Loucy (cell line): ENCODE measurements at regions not wholly inside any gene's neighbourhood (a gene's known extent, or its start where the extent isn't known, plus 50 kb on each side); places are given as distances from the start of the nearest gene placed in this dataset.
A peak's percentile ranks its signal among the peaks of the same experiment; 100 is the strongest.

ENCODE experiments used
- H2AFZ ChIP-seq: fragments of 200-600 bp; sonication (generic); 2 replicates; pipeline ENCODE4 v1.6.0; 2016; ENCODE audit warnings: antibody characterized with exemption, mild to moderate bottlenecking, low read length, moderate library complexity
- H3F3A ChIP-seq: fragments of 200-600 bp; 2 replicates; pipeline ENCODE4 v1.6.0; 2016; ENCODE audit warnings: antibody characterized with exemption, low read depth, mild to moderate bottlenecking
- H3K27me3 ChIP-seq: fragments of 200-600 bp; sonication (generic); 2 replicates; pipeline ENCODE4 v1.6.1; 2014; ENCODE audit warnings: low read length, mild to moderate bottlenecking; ENCODE audit not compliant: insufficient read depth, poor library complexity, severe bottlenecking
- H3K36me3 ChIP-seq: fragments of 200-600 bp; sonication (generic); 2 replicates; pipeline ENCODE4 v1.6.1; 2016; ENCODE audit warnings: low read length; ENCODE audit not compliant: insufficient read depth
- H3K4me1 ChIP-seq: fragments of 200-600 bp; sonication (generic); 2 replicates; pipeline ENCODE4 v1.5.1; 2014; ENCODE audit warnings: low read length, mild to moderate bottlenecking; ENCODE audit not compliant: insufficient read depth, poor library complexity, severe bottlenecking
- H3K4me2 ChIP-seq: fragments of 200-600 bp; sonication (generic); 2 replicates; pipeline ENCODE4 v1.6.0; 2014; ENCODE audit warnings: antibody characterized with exemption, low read length, low read depth, mild to moderate bottlenecking; ENCODE audit not compliant: poor library complexity, severe bottlenecking
- H3K4me3 ChIP-seq: fragments of 200-600 bp; sonication (generic); 2 replicates; pipeline ENCODE4 v1.5.1; 2014; ENCODE audit warnings: low read length, mild to moderate bottlenecking, mixed read lengths; ENCODE audit not compliant: poor library complexity, severe bottlenecking
- H3K79me2 ChIP-seq: fragments of 200-600 bp; sonication (generic); 2 replicates; pipeline ENCODE4 v1.6.1; 2014; ENCODE audit warnings: low read length; ENCODE audit not compliant: insufficient read depth
- H3K9ac ChIP-seq: fragments of 200-600 bp; sonication (generic); 2 replicates; pipeline ENCODE4 v1.6.0; 2014; ENCODE audit warnings: mild to moderate bottlenecking, low read depth, low read length, moderate library complexity; ENCODE audit not compliant: poor library complexity, severe bottlenecking
- H3K9me2 ChIP-seq: fragments of 200-600 bp; sonication (generic); replicated peaks from 2 replicates; pipeline ENCODE4 v1.6.1; 2016; ENCODE audit warnings: low read depth, low read length, mixed read lengths
- H3K9me3 ChIP-seq: fragments of 200-600 bp; sonication (generic); 2 replicates; pipeline ENCODE4 v1.6.1; 2014; ENCODE audit warnings: mild to moderate bottlenecking, antibody characterized with exemption, low read length, low read depth; ENCODE audit not compliant: insufficient read depth
- H4K20me1 ChIP-seq: fragments of 200-600 bp; sonication (generic); 2 replicates; pipeline ENCODE4 v1.6.0; 2014; ENCODE audit warnings: antibody characterized with exemption, low read length, mild to moderate bottlenecking; ENCODE audit not compliant: insufficient read depth, poor library complexity, severe bottlenecking
- EZH2phosphoT487 ChIP-seq: fragments of 200-600 bp; IDR thresholded peaks from 2 replicates; pipeline ENCODE4 v1.6.1; 2018; ENCODE audit warnings: antibody characterized with exemption, mild to moderate bottlenecking, moderate library complexity, borderline replicate concordance
- TF ChIP-seq, protein P1 (sequence below): fragments of 200-600 bp; sonication (generic); conservative IDR thresholded peaks from 2 replicates; pipeline ENCODE4 v1.5.1; 2014; ENCODE audit warnings: mild to moderate bottlenecking, antibody characterized with exemption, low read length

DNA sequence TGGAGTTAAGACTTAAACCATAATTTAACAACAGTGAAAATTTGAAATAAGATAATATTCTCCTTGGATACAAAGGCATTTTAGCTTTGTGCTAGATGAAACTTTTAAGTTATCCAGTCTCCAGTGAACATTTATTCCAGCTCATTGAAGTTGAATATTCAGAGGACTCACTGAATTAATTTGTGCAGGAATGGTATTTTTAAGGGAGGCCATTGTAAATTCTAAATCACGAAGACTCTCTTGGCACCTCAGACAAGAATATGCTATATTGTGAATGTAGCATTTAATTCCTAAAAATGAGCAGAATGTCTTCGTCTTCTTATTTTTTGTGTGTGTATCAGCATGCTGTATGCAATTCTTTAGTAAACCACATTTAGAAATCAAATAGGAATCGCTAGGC is 731.7 kb upstream of the RAB6C start:
- H3K79me2 ChIP-seq: no peaks in the 10 kb centered on the region
- no peak overlapping the region for H3K9ac ChIP-seq
- H3K9me3 ChIP-seq: 0 out of 2 replicates have a peak, but pooled peaks cover 4% of the 10 kb centered on the region
- peaks cover 11% of the 10 kb centered on the region for H3K4me1 ChIP-seq
- H2AFZ ChIP-seq: 0 out of 2 replicates have a peak overlapping the region, but pooled peaks have one; percentile 86
- no peaks in the 10 kb centered on the region for H3K9me2 ChIP-seq
- H3K4me3 ChIP-seq: no peak overlapping the region
- H3K36me3 ChIP-seq: no peaks in the 10 kb centered on the region
- no peaks in the 10 kb centered on the region for H3F3A ChIP-seq
- no peaks in the 10 kb centered on the region for H4K20me1 ChIP-seq
- H3K27me3 ChIP-seq: no peaks in the 10 kb centered on the region
- peak overlapping the region; percentile 10 for H3K4me2 ChIP-seq
- TF ChIP-seq, protein P1, sequence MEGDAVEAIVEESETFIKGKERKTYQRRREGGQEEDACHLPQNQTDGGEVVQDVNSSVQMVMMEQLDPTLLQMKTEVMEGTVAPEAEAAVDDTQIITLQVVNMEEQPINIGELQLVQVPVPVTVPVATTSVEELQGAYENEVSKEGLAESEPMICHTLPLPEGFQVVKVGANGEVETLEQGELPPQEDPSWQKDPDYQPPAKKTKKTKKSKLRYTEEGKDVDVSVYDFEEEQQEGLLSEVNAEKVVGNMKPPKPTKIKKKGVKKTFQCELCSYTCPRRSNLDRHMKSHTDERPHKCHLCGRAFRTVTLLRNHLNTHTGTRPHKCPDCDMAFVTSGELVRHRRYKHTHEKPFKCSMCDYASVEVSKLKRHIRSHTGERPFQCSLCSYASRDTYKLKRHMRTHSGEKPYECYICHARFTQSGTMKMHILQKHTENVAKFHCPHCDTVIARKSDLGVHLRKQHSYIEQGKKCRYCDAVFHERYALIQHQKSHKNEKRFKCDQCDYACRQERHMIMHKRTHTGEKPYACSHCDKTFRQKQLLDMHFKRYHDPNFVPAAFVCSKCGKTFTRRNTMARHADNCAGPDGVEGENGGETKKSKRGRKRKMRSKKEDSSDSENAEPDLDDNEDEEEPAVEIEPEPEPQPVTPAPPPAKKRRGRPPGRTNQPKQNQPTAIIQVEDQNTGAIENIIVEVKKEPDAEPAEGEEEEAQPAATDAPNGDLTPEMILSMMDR: no peak
- TF ChIP-seq EZH2phosphoT487: no peak

DNA sequence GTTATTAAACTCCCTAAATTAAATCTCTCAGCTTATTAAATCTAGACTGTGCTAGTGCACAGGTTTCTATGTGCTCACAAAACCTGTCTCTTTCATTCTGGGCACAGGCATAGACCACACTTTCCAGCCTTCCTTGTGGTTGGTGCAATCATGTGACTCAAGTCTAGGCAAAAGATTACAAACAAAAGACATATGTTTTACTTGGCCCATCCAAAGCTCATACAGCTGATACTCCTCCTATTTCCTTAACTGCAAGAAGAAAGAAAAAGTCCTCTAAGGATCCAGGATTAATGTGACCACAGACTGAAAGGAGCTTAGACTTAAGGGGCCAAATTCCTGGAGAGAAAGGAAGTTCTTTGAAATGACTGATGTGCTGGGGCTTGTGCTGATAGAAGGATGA is 731.3 kb upstream of the RAB6C start:
- peak overlapping the region; percentile 10 for H3K4me2 ChIP-seq
- no peaks in the 10 kb centered on the region for H3K27me3 ChIP-seq
- no peak overlapping the region for H3K9ac ChIP-seq
- H2AFZ ChIP-seq: peak overlapping the region; percentile 86
- TF ChIP-seq, protein P1: no peak
- TF ChIP-seq EZH2phosphoT487: no peak
- no peaks in the 10 kb centered on the region for H3K36me3 ChIP-seq
- H3F3A ChIP-seq: no peaks in the 10 kb centered on the region
- H3K9me3 ChIP-seq: 0 out of 2 replicates have a peak, but pooled peaks cover 4% of the 10 kb centered on the region
- no peaks in the 10 kb centered on the region for H3K9me2 ChIP-seq
- no peaks in the 10 kb centered on the region for H4K20me1 ChIP-seq
- no peaks in the 10 kb centered on the region for H3K79me2 ChIP-seq
- no peak overlapping the region for H3K4me3 ChIP-seq
- peaks cover 15% of the 10 kb centered on the region for H3K4me1 ChIP-seq

DNA sequence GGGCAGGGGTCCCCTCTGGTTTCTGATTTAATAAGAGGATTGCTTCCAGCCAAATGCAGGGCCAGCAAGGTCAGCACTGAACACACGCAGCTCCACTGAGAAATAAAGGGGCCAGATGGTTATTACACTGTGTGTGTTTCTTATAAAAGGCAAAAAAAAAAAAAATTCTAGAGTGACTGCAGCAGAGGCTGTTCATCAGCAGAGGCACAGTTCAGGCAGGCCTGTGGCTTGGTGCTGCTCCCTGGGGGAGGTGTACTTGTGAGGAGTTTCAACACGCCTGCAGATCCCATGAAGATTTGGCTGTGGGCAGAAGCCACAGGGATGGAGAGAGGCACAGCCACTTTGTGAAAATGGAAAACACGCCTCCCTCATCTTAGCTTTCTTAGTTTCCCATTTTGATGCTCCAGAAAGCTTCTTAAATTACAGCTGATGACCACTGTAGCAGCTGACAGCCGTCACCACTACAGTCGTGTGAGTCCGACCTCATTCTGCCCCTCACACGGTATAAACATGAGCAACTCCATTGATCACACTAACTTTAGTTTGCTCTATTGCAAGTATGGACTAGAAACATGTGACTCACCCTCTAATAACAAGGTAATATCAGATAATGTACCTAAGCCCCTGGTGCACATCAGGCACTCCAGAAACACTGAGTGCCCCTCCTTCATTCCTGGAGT is 726.5 kb upstream of the RAB6C start:
- no peaks in the 10 kb centered on the region for H3K79me2 ChIP-seq
- H3K27me3 ChIP-seq: no peaks in the 10 kb centered on the region
- no peaks in the 10 kb centered on the region for H3K36me3 ChIP-seq
- H3K9me2 ChIP-seq: no peaks in the 10 kb centered on the region
- H3K4me3 ChIP-seq: no peak overlapping the region
- H3F3A ChIP-seq: no peaks in the 10 kb centered on the region
- no peak overlapping the region for H3K4me2 ChIP-seq
- H3K4me1 ChIP-seq: peaks cover 15% of the 10 kb centered on the region
- H2AFZ ChIP-seq: 0 out of 2 replicates have a peak overlapping the region, but pooled peaks have one; percentile 18
- no peaks in the 10 kb centered on the region for H3K9me3 ChIP-seq
- TF ChIP-seq, protein P1: no peak
- TF ChIP-seq EZH2phosphoT487: no peak
- H4K20me1 ChIP-seq: no peaks in the 10 kb centered on the region
- no peak overlapping the region for H3K9ac ChIP-seq
